IMR-90 (cell line): ENCODE measurements at regions not wholly inside any gene's neighbourhood (a gene's known extent, or its start where the extent isn't known, plus 50 kb on each side); places are given as distances from the start of the nearest gene placed in this dataset.

ENCODE experiments used
- ATAC-seq: fragments of 200-7000 bp; cut with Tn5 transposase; 2 replicates; pipeline ENCODE4 v1.9.1; 2020; ENCODE audit warnings: low read depth, mild to moderate bottlenecking, moderate library complexity
- BruUV-seq: library from RNA; stranded (reverse); fragments of 400-500 nt; replicated peaks from 2 replicates; lab custom pipeline; 2021; lab: Mats Ljungman, UMichigan
- CTCF ChIA-PET: fragments of 300-600 bp; formaldehyde crosslinking; extraction: SDS; loops from one replicate; lab custom pipeline; 2021; ENCODE audit warnings: antibody characterized with exemption; lab: Yijun Ruan, JAX
- POLR2A ChIA-PET: fragments of 300-600 bp; sonication (Branson Sonifier 250); formaldehyde crosslinking; loops from one replicate; lab custom pipeline; 2022; ENCODE audit warnings: antibody characterized with exemption; ENCODE audit not compliant: unreplicated experiment; lab: Charles Lee
- DNase-seq: peaks from one replicate; pipeline ENCODE4 v3.0.0; 2013
- H2AFZ ChIP-seq: replicated peaks from 2 replicates; pipeline ENCODE3; 2013; ENCODE audit warnings: low read length, mild to moderate bottlenecking; ENCODE audit not compliant: poor library complexity
- H2AK5ac ChIP-seq: 2 replicates; pipeline ENCODE4 v1.6.1; 2013; ENCODE audit warnings: low read depth, low read length, inconsistent platforms
- H2AK9ac ChIP-seq: replicated peaks from 2 replicates; pipeline ENCODE3; 2013; ENCODE audit warnings: mild to moderate bottlenecking, low read depth, low read length, moderate library complexity; ENCODE audit not compliant: poor library complexity
- H2BK120ac ChIP-seq: 2 replicates; pipeline ENCODE4 v1.6.1; 2013; ENCODE audit warnings: low read depth, low read length, inconsistent platforms
- H2BK15ac ChIP-seq: 3 replicates; pipeline ENCODE4 v1.6.1; 2013; ENCODE audit warnings: low read depth, low read length, inconsistent platforms
- H2BK20ac ChIP-seq: 2 replicates; pipeline ENCODE4 v1.6.1; 2013; ENCODE audit warnings: low read depth, mild to moderate bottlenecking, inconsistent platforms, low read length, moderate library complexity
- H2BK5ac ChIP-seq: 2 replicates; pipeline ENCODE4 v1.6.1; 2013; ENCODE audit warnings: mild to moderate bottlenecking, low read depth, low read length, inconsistent platforms; ENCODE audit not compliant: poor library complexity, severe bottlenecking
- H3K14ac ChIP-seq: replicated peaks from 2 replicates; pipeline ENCODE4 v1.6.1; 2013; ENCODE audit warnings: low read depth, low read length, inconsistent platforms
- H3K18ac ChIP-seq: 2 replicates; pipeline ENCODE4 v1.6.1; 2013; ENCODE audit warnings: low read depth, low read length, control low read depth
- H3K23ac ChIP-seq: 2 replicates; pipeline ENCODE4 v1.6.1; 2013; ENCODE audit warnings: low read depth, low read length, inconsistent platforms
- H3K27ac ChIP-seq: 2 replicates; pipeline ENCODE4 v1.5.1; 2013; ENCODE audit warnings: mild to moderate bottlenecking, control low read depth, low read length; ENCODE audit not compliant: insufficient read depth
- H3K27me3 ChIP-seq: 2 replicates; pipeline ENCODE4 v1.6.1; 2013; ENCODE audit warnings: low read length; ENCODE audit not compliant: control insufficient read depth, insufficient read depth
- H3K36me3 ChIP-seq: 2 replicates; pipeline ENCODE4 v1.6.1; 2013; ENCODE audit warnings: low read length, mixed read lengths; ENCODE audit not compliant: control insufficient read depth, insufficient read depth
- H3K4ac ChIP-seq: 2 replicates; pipeline ENCODE4 v1.6.1; 2013; ENCODE audit warnings: low read depth, low read length, inconsistent platforms
- H3K4me1 ChIP-seq: 2 replicates; pipeline ENCODE4 v1.6.1; 2013; ENCODE audit warnings: low read length, mixed read lengths; ENCODE audit not compliant: control insufficient read depth, insufficient read depth
- H3K4me2 ChIP-seq: 2 replicates; pipeline ENCODE4 v1.6.1; 2013; ENCODE audit warnings: low read depth, mild to moderate bottlenecking, control low read depth, low read length, moderate library complexity
- H3K4me3 ChIP-seq: 2 replicates; pipeline ENCODE4 v1.5.1; 2013; ENCODE audit warnings: low read depth, mild to moderate bottlenecking, control low read depth, low read length, moderate library complexity; ENCODE audit not compliant: insufficient read depth
- H3K56ac ChIP-seq: 2 replicates; pipeline ENCODE4 v1.6.1; 2013; ENCODE audit warnings: low read length, inconsistent platforms; ENCODE audit not compliant: insufficient read depth; ENCODE audit errors: extremely low read depth
- H3K79me1 ChIP-seq, 2 experiments: 2 replicates each; pipeline ENCODE4 v1.6.1; 2013; ENCODE audit warnings: low read length in 2 of 2, inconsistent platforms in 1 of 2, low read depth in 1 of 2
- H3K9ac ChIP-seq: 2 replicates; pipeline ENCODE4 v1.6.1; 2013; ENCODE audit warnings: low read depth, low read length, control low read depth
- H3K9me1 ChIP-seq: 2 replicates; pipeline ENCODE4 v1.6.1; 2013; ENCODE audit warnings: low read length, inconsistent platforms; ENCODE audit not compliant: insufficient read depth
- H3K9me3 ChIP-seq: 2 replicates; pipeline ENCODE4 v1.6.1; 2013; ENCODE audit warnings: low read length; ENCODE audit not compliant: control insufficient read depth, insufficient read depth
- H4K20me1 ChIP-seq: 2 replicates; pipeline ENCODE4 v1.6.1; 2013; ENCODE audit warnings: low read length, inconsistent platforms; ENCODE audit not compliant: insufficient read depth
- H4K5ac ChIP-seq: 2 replicates; pipeline ENCODE4 v1.6.1; 2013; ENCODE audit warnings: mild to moderate bottlenecking, low read depth, low read length, control low read depth
- H4K8ac ChIP-seq, 2 experiments: 2 replicates each; pipeline ENCODE4 v1.6.1; 2013; ENCODE audit warnings: low read depth in 2 of 2, low read length in 2 of 2, control low read depth in 1 of 2, inconsistent platforms in 1 of 2
- H4K91ac ChIP-seq: 2 replicates; pipeline ENCODE4 v1.6.1; 2013; ENCODE audit warnings: low read depth, low read length, inconsistent platforms; ENCODE audit not compliant: insufficient read depth
- CHD1 ChIP-seq: IDR thresholded peaks from 2 replicates; pipeline ENCODE4 v1.6.1; 2012; ENCODE audit warnings: low read depth, low read length, improper control_type of control experiment
- CTCF ChIP-seq: conservative IDR thresholded peaks from 2 replicates; pipeline ENCODE4 v1.5.1; 2012; ENCODE audit warnings: mild to moderate bottlenecking, low read depth, low read length, improper control_type of control experiment
- MAZ ChIP-seq: IDR thresholded peaks from 2 replicates; pipeline ENCODE4 v1.6.1; 2012; ENCODE audit warnings: low read depth, mild to moderate bottlenecking, low read length, improper control_type of control experiment, moderate library complexity, borderline replicate concordance
- RCOR1 ChIP-seq: IDR thresholded peaks from 2 replicates; pipeline ENCODE4 v1.6.1; 2012; ENCODE audit warnings: mild to moderate bottlenecking, low read length, improper control_type of control experiment; ENCODE audit not compliant: insufficient replicate concordance
- WGBS, 2 experiments: methylation state at CpG; one replicate each; pipeline versions ENCODE4 v1.1.5 to v1.1.7; 2013; ENCODE audit warnings: missing lambda C conversion rate in 2 of 2; ENCODE audit not compliant: insufficient read length in 1 of 2; ENCODE audit errors: extremely low coverage in 2 of 2; 5-methylcytosine and 5-hydroxymethylcytosine counted together
- dilution Hi-C: fragments of 300-500 bp; cut with HindIII; formaldehyde crosslinking; loops from one replicate; pipeline ENCODE4 v1.14.3; 2018; ENCODE audit warnings: low sequenced_read_pairs; ENCODE audit not compliant: unreplicated experiment
- in situ Hi-C: fragments of 300-500 bp; cut with MboI; formaldehyde crosslinking; loops from 3 replicates; pipeline ENCODE4 v1.14.3; 2019; ENCODE audit warnings: low sequenced_read_pairs, inconsistent platforms, mixed read lengths
- intact Hi-C: fragments of 100-400 bp; cut with micrococcal nuclease; formaldehyde crosslinking; loops from 2 replicates; pipeline ENCODE4 v1.10.0; 2022

- no peaks in the 10 kb centered on the region for H3K79me1 ChIP-seq
- H3K18ac ChIP-seq = no peak overlapping the region
- no peak overlapping the region for H3K4me2 ChIP-seq
- BruUV-seq = no TSS peak
- ATAC-seq = no peak
- DNase-seq = no peak
- H4K5ac ChIP-seq = no peak overlapping the region
- ChIA-PET POLR2A (no interaction called here), CTCF (no interaction called here)
- H3K9ac ChIP-seq = no peak overlapping the region
- no peak overlapping the region for H3K27ac ChIP-seq
- intact Hi-C loops = no loop called here
- no peak overlapping the region for H2BK120ac ChIP-seq
- no peaks in the 10 kb centered on the region for H3K27me3 ChIP-seq
- H4K8ac ChIP-seq = no peak overlapping the region
- no peak overlapping the region for H2AK9ac ChIP-seq
- no peak overlapping the region for H3K56ac ChIP-seq
- H2BK5ac ChIP-seq = no peak overlapping the region
- WGBS, 2 experiments = 20% methylated on average over 1 of the region's 2 CpGs; no CpG with 5 or more reads in 1 of the 2 experiments
- H3K9me1 ChIP-seq = no peaks in the 10 kb centered on the region
- no peak overlapping the region for H4K91ac ChIP-seq
- H2AFZ ChIP-seq = no peak overlapping the region
- no peaks in the 10 kb centered on the region for H3K4me1 ChIP-seq
- no peak overlapping the region for H2BK20ac ChIP-seq
- no peak overlapping the region for H3K4me3 ChIP-seq
- no peak for TF ChIP-seq MAZ
- TF ChIP-seq CTCF = no peak
- TF ChIP-seq CHD1 = no peak
- TF ChIP-seq RCOR1 = no peak
- H3K14ac ChIP-seq = no peak overlapping the region
- no peaks in the 10 kb centered on the region for H3K36me3 ChIP-seq
- H3K23ac ChIP-seq = no peak overlapping the region
- H4K20me1 ChIP-seq = no peaks in the 10 kb centered on the region
- no peaks in the 10 kb centered on the region for H3K9me3 ChIP-seq
- H2BK15ac ChIP-seq = no peak overlapping the region
- no peak overlapping the region for H2AK5ac ChIP-seq
- in situ Hi-C loops = no loop called here
- no peak overlapping the region for H3K4ac ChIP-seq
- dilution Hi-C loops = no loop called here
Measured at GRCh38 chr18:35807811-35808335, 164.6 kb upstream of the RMP24 start.
